A549 (cell line): ENCODE measurements at regions not wholly inside any gene's neighbourhood (a gene's known extent, or its start where the extent isn't known, plus 50 kb on each side); places are given as distances from the start of the nearest gene placed in this dataset.

Experiments used
- CEBPB ChIP-seq, 2 experiments: fragments of >200 bp in 1 of 2; sonication (Bioruptor Twin) in 1 of 2; formaldehyde crosslinking in 1 of 2; IDR thresholded peaks; 2 replicates each; pipeline ENCODE4 v1.6.1; 2012 to 2016
- CHD2 ChIP-seq: fragments of 150-350 bp; IDR thresholded peaks from 2 replicates; pipeline ENCODE4 v1.6.1; 2014; ENCODE audit warnings: low read length; ENCODE audit not compliant: partially characterized antibody
- POLR2A ChIP-seq: IDR thresholded peaks from 2 replicates; pipeline ENCODE4 v1.6.1; 2012; ENCODE audit warnings: mild to moderate bottlenecking, low read length
- POLR2AphosphoS2 ChIP-seq: conservative IDR thresholded peaks from 2 replicates; pipeline ENCODE4 v1.6.1; 2012; ENCODE audit warnings: low read length, improper control_type of control experiment, inconsistent platforms
- RAD21 ChIP-seq, 2 experiments: fragments of >200 bp in 1 of 2; sonication (Bioruptor Twin) in 1 of 2; formaldehyde crosslinking in 1 of 2; IDR thresholded peaks in 1 of 2; conservative IDR thresholded peaks in 1 of 2; 2 replicates in 1 of 2; 3 replicates in 1 of 2; pipeline ENCODE4 v1.6.1; 2012 to 2018; ENCODE audit warnings: inconsistent platforms in 1 of 2
- TF ChIP-seq, protein P1 (sequence below): fragments of >200 bp; sonication (Bioruptor Twin); formaldehyde crosslinking; IDR thresholded peaks from 3 replicates; pipeline ENCODE4 v1.5.1; 2016

DNA sequence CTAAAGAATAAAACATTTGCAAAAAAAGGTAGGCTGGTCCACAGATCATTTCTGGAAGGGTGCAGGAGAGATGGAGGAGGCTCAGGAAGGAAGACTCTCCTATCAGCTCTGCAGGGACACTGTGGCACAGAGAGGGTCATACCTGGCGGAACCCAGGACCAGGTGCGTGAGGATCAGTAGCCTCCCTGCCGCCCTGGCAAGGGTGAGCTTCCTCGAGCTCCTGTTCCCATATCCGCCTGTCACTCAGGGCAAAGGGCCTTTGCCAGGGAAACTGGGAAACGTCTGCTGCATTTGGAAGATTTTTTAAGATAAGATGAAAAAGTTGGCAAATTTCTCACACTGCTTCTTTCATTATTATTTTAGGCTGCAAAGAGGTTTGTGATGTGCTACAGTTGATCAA is 112.1 kb upstream of the TIAM1 start:
- TF ChIP-seq POLR2A = no peak
- no peak for TF ChIP-seq CHD2
- no peak for TF ChIP-seq POLR2AphosphoS2
- no peak for TF ChIP-seq CEBPB (IDR thresholded peaks at IDR 0.05)
- TF ChIP-seq, protein P1, sequence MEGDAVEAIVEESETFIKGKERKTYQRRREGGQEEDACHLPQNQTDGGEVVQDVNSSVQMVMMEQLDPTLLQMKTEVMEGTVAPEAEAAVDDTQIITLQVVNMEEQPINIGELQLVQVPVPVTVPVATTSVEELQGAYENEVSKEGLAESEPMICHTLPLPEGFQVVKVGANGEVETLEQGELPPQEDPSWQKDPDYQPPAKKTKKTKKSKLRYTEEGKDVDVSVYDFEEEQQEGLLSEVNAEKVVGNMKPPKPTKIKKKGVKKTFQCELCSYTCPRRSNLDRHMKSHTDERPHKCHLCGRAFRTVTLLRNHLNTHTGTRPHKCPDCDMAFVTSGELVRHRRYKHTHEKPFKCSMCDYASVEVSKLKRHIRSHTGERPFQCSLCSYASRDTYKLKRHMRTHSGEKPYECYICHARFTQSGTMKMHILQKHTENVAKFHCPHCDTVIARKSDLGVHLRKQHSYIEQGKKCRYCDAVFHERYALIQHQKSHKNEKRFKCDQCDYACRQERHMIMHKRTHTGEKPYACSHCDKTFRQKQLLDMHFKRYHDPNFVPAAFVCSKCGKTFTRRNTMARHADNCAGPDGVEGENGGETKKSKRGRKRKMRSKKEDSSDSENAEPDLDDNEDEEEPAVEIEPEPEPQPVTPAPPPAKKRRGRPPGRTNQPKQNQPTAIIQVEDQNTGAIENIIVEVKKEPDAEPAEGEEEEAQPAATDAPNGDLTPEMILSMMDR = no peak
- no peak for TF ChIP-seq RAD21 (conservative IDR thresholded peaks at IDR 0.05 in 1 of 2, IDR thresholded peaks at IDR 0.05 in 1 of 2)
